ENCODE measurements at regions not wholly inside any gene's neighbourhood (a gene's known extent, or its start where the extent isn't known, plus 50 kb on each side); places are given as distances from the start of the nearest gene placed in this dataset.
A peak's percentile ranks its signal among the peaks of the same experiment; 100 is the strongest.
"Not testable (repeated sequence)": the region's sequence is repeated elsewhere in the genome, so short reads cannot be mapped to it uniquely, and the experiment has no call there.

- no peak for DNase-seq
Measured at GRCh38 chr17:72446525-72447250, 325.9 kb downstream of the SOX9 start.

- DNase-seq, result no peak
Measured at GRCh38 chr17:72447251-72447640, 326.4 kb downstream of the SOX9 start.

GRCh38 chr17:72448019-72448418 lies 327.2 kb downstream of the SOX9 start:
- DNase-seq, result no peak

GRCh38 chr17:72452286-72453173 lies 331.7 kb downstream of the SOX9 start:
- DNase-seq, result no peak

GRCh38 chr17:72454342-72454741 lies 333.5 kb downstream of the SOX9 start:
- no peak for DNase-seq

GRCh38 chr17:72455562-72455961 lies 334.7 kb downstream of the SOX9 start:
- no peak for DNase-seq

GRCh38 chr17:72456075-72456474 lies 335.3 kb downstream of the SOX9 start:
- DNase-seq, result no peak

- no peak for DNase-seq
Measured at GRCh38 chr17:72457712-72458111, 336.9 kb downstream of the SOX9 start.

- DNase-seq, result no peak
Measured at GRCh38 chr17:72458301-72458700, 337.5 kb downstream of the SOX9 start.

GRCh38 chr17:72460711-72461110 lies 339.9 kb downstream of the SOX9 start:
- DNase-seq, result no peak

GRCh38 chr17:72461757-72462156 lies 340.9 kb downstream of the SOX9 start:
- DNase-seq, result no peak

- no peak for DNase-seq
Measured at GRCh38 chr17:72462407-72462806, 341.6 kb downstream of the SOX9 start.

GRCh38 chr17:72462814-72463213 lies 342.0 kb downstream of the SOX9 start:
- no peak for DNase-seq

- DNase-seq, result no peak
Measured at GRCh38 chr17:72463287-72464102, 342.7 kb downstream of the SOX9 start.

GRCh38 chr17:72464221-72464620 lies 343.4 kb downstream of the SOX9 start:
- DNase-seq, result not testable (repeated sequence)

- DNase-seq, result no peak
Measured at GRCh38 chr17:72465191-72466024, 344.6 kb downstream of the SOX9 start.

- no peak for DNase-seq
Measured at GRCh38 chr17:72466199-72466598, 345.4 kb downstream of the SOX9 start.

GRCh38 chr17:72466606-72467005 lies 345.8 kb downstream of the SOX9 start:
- DNase-seq, result no peak

- peak; percentile 65 for DNase-seq
Measured at GRCh38 chr17:72467841-72468653, 347.2 kb downstream of the SOX9 start.

- no peak for DNase-seq
Measured at GRCh38 chr17:72468841-72469240, 348.0 kb downstream of the SOX9 start.

All from muscle of arm (tissue), 1 donor.